HG03045 (cell line): ENCODE measurements at regions not wholly inside any gene's neighbourhood (a gene's known extent, or its start where the extent isn't known, plus 50 kb on each side); places are given as distances from the start of the nearest gene placed in this dataset.
"Not testable (repeated sequence)": the region's sequence is repeated elsewhere in the genome, so short reads cannot be mapped to it uniquely, and the experiment has no call there.

Experiments
- ATAC-seq: cut with Tn5 transposase; IDR thresholded peaks from one replicate; pipeline ENCODE4 v1.9.1; 2021; ENCODE audit warnings: mild to moderate bottlenecking, moderate library complexity; ENCODE audit not compliant: unreplicated experiment

DNA sequence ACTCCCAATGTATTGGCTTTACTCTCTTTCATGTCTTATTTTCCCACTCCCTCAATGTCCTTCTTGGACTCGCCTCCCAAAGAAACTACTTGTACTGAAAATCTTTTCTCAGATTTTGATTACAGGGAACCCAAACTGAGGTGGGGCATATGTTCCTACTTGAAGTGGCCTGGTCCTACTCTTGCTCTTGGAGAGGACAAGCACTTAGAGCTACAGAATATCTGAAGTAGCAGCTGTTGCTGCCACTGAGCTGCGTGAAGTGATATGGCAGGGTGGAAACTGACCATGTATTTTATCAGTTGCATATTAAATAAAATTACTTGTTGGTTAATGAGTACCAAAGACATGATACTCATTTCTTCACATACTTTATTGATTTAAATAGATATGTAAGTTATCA, 129.5 kb downstream of the TSEN15 start:
- ATAC-seq: no peak

DNA sequence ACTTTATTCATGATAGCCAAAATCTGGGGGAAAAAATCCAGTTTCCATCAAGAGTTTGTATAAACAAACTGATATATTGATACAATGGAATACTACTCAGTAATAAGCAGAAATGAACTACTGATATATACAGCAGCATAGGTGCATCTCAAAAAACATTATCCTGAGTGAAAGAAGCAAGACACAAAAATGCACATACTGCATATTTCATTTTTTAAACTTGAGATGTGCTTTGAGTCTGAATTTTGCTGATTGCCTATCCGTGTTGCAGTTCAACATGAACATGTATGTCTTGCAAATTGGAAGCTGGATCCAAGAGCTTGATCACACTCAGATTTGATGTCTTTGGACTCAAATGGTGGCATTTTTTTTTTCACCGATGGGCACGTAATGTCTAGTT, 132.4 kb downstream of the TSEN15 start:
- no peak for ATAC-seq

DNA sequence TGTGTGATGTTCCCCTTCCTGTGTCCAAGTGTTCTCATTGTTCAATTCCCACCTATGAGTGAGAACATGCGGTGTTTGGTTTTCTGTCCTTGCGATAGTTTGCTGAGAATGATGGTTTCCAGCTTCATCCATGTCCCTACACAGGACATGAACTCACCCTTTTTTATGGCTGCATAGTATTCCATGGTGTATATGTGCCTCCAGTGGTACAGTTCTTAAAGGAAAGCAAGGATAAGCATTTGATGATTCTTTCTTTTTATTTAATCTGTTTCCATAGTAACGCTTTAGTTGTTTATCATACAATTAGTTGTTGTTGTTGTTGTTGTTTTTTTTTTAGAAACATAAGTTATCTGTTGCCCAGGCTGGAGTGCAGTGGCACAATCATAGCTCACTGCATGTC, 133.1 kb downstream of the TSEN15 start:
- ATAC-seq: not testable (repeated sequence)

DNA sequence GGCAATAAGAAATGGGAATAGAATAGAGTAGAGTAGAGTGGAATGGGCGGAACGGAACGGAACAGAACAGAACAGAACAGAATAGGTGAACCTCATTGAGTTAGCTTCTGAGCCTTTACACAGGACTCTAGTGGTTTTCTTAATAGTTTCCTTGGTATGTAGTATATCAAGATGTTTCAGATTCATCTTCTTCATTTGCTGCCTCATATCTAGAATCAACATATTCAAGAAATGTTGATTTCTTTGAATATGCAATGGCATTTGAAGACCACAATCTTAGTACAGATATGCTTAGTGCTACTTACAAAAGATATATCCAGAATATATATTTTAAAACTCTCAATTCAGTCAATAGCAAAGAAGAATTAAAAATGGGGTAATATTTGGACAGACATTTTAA, 133.8 kb downstream of the TSEN15 start:
- no peak for ATAC-seq

DNA sequence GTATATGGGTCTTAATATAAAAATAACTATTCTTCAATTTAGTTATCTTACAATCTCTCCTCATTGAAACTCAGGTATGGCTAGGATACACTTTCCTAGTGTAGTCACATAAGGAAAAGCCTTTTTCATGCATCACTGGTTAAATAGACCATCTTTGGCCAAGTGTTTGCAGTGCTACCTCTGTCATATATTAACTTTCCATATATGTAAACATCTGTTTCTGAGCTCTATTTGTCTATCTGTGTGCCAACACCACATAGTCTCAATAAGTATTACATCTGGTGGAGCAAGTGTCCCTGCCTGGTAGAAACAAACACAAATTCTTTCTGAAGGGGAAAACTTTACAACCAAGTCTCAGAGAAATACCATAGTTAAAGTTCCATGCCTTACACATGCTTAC, 134.6 kb downstream of the TSEN15 start:
- ATAC-seq: no peak

DNA sequence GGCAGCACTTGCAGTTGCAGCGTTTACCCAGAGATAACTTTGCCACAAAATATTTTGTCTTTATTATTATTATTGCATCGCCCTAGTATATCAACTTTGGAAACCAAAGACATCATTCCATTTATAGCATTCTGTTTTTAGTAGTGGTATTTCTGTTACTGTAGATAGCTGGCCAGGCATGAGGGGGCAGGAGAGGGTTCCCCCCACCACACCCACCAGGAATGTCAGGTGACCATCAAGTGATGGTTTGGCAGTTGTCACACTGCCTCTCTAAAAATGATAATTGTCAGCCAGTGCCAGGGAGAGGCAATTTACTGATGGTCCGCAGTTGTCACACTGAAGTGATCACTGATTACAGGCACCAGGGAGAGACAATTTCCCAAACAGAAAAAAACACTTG, 135.6 kb downstream of the TSEN15 start:
- no peak for ATAC-seq

DNA sequence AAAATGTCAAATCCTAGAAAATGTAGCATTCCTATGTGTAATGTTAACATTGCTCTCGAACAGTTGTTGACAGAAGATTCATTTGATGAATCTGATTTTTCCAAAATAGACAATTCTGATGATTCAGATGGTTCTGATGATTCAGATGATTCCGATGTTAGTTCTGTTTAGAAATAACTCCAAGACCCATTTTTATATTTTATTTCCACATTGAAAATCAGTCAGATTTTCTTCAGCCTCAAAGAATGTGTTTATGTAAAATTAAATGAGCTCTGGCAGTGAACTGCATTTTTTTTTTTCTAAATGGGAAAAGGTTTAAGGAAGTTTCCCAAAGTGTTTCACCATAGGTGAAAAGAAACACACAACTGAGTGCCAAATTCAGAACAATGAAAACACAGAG, 136.5 kb downstream of the TSEN15 start:
- ATAC-seq: no peak

DNA sequence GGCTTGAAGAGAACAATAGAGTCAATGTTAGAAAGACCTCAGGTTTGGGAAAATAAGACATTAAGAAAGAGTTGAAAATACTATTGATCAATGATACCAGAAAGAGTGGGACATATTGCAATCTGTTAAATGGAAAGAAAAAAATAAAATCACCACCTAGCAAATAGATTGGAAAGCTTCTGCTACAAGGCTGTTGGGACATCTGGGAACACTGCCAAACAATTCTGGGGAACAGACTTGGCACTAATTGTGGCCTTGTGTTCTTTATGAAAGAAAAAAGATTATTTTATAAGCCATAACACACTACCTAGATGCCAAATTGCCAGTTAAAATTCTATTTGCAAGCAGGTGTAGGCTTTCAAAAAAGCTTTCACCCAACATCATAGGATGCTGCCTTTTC, 137.8 kb downstream of the TSEN15 start:
- ATAC-seq: no peak

DNA sequence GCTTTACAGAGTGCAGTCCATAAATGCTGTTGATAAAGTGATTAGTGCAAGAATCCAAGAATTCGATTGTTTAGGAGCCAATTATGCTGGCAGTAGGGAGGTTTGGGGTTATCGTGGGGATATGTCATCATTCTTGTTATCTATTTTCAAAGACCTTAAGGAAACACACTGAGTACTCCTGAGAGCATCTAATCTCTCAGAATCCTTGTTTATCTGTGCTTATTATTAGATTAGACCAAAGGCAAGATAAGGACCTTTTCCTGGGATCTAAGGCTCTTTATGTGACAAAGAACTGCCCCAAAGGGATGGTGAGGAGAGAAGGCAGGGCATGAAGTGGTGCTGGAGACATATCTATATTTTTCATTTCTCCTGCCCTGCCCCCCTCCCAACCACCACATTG, 139.1 kb downstream of the TSEN15 start:
- no peak for ATAC-seq

DNA sequence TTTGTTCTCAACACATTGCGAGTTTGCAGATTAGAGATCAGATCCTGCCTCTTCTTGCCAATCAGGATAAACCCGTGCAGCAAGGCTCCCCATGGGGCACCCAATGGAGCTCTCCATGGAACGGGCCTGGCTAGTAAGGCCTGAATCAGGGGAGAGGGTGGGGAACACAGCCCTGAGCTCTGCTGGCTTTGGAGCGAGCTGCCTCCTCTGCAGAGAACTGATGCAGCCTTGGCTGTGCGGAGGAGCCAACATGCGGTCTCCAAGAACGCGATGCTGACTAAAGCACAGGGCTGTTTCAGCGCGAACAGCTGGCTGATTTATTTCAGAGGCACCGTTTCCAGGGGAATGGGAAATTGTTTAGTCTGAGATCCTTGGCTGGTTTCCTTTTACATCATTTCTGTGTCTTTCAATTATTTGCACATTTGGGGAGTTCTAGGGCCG, 139.7 kb downstream of the TSEN15 start:
- no peak for ATAC-seq

DNA sequence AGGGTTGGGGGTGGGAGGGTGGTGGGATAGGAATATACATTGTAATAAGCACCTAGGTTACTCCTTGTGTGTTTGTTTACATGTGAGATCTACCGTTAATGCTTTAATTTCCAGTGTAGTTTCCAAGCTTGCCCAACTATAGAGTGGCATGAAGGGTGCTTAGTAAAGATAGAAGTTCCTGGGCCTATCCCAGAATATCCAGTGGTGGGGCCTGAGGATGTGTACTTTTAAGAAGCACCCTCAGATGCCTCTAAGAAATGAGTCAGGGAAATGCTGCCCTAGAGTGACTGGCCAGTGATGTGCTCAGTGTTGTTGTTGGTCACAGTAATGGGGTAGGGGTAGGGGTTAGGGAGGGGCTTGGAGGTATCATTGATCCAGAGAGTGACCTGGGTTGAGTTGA, 141.3 kb downstream of the TSEN15 start:
- ATAC-seq: no peak

DNA sequence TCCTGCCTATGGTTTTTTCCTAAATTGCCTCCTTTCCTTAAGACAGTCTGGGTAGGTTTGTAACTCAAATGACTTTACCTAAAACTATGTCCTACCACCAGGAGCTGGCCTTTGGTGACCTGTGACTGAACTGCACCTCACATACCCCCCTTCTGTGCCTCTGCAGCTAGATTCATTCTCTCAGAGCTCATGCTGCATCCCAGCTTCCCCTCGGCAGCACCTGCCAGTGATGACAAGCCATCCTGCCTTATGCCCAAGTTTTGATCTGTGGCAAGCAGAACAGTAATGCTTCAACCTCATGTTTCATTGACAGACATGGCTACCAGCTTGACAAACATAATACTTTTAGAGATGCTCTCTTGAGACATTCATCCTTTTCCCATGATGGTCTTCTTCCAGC, 141.9 kb downstream of the TSEN15 start:
- ATAC-seq: no peak

DNA sequence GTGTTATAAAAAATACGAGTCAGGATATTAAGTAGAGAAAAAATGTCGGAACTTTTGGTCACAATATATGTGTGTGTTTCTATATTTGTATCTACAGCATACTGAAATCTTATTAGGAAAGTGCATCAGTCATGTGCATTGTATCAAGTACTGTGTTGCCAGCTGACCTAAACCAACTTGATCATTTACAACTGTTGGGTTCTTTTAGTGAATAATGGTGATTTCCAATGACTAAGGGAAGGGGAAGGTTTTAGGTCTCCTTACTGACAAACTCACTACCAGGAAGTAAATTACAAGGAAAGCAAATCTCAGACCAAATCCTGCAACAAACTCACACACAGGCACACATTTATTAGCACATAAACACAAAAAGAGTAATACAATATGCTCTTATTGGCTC, 142.7 kb downstream of the TSEN15 start:
- ATAC-seq: no peak

DNA sequence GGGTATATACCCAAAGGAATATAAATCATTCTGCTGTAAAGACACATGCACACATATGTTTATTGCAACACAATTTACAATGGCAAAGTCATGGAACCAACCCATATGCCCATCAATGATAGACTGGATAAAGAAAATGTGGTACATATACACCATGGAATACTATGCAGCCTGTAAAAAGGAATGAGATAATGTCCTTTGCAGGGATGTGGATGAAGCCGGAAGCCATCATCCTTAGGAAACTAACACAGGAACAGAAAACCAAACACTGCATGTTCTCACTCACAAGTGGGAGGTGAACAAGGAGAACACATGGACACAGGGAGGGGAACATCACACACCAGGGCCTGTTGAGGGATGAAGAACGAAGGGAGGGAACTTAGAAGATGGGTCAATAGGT, 144.2 kb downstream of the TSEN15 start:
- ATAC-seq: not testable (repeated sequence)

DNA sequence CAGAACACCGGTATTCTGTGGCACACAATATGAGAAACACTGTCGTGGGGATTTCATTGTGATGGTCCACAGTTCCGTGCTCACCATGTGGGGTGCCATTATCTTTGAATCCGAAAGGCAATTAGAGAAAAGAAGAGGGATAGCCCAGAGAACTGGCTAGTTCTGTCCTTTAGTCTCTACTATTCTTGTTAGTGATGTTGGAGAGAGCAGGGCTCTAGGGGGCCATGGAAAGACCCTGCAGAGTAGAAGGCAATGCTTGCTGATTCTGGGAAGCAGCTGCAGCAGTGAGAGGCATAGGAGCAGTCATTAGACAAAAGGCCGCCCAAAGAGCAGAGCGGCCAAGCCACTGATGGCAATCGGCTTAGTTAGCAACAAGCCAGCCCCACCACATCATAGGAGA, 146.3 kb downstream of the TSEN15 start:
- ATAC-seq: no peak

DNA sequence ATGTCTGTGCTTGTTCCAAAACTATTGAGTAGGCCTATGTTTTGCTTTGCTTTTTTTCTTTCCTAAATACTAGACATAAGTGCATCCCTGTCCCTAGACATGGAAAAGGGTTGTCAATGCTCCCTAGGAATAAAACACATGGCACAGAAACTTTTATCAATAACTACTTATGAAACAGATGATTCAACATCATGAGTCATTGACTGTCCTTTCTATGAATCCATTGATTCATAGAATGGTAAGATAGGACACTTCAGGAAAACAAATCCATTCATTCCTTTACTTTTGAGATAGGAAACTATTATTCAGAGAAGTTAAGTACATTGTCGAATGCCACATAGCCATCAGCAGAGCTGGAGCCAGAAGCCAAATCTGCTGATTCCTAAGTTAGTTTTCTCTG, 147.5 kb downstream of the TSEN15 start:
- no peak for ATAC-seq

DNA sequence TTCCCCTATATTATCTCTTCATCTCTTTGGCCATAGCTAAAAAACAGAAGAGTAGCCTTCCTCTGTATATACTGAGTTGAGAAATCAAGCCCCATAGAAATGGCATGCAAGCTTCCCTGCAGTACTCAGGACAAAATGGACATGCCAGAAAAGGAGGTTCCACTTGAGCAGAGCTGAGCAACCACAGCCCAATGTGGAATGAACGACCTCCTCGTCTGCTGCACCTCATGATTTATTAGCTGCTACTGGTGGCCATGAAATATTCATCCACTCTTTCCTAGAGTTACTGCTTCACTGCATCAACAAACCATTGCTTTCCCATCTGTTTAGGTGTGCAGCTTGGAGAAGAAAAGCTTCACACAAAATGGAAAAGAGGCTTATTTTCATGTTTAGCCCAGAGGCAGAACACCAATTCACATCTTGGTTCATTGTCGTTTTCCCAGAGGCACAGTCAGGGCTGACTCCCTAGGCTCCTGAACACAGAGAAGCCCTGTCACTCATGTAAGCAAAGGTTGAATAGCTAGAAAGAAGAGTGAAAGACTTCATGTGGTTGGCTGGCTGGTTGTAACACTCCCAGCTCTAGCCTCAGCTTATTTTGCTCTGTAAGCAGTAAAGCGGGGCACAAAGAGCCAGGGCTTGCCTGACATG, 148.0 kb downstream of the TSEN15 start:
- no peak for ATAC-seq

DNA sequence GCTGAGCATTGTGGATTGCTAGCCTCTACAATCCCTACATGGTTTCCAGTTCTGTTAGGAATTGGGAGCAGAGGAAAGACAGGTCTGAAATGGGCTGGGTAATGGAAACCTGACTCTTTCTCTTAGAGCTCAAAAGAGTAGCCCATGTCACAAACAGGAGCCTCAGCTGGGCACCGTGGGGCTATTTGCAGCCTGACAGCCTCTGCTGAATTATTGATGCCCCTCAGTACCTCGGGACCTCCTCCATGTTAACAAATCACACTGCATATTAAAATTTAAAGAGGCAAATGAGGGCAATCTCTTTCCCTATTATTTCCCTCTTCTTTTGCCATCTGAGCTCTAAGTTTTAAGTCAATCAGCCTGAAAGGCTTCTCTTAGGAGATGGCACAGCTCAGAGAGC, 157.1 kb downstream of the TSEN15 start:
- ATAC-seq: no peak

DNA sequence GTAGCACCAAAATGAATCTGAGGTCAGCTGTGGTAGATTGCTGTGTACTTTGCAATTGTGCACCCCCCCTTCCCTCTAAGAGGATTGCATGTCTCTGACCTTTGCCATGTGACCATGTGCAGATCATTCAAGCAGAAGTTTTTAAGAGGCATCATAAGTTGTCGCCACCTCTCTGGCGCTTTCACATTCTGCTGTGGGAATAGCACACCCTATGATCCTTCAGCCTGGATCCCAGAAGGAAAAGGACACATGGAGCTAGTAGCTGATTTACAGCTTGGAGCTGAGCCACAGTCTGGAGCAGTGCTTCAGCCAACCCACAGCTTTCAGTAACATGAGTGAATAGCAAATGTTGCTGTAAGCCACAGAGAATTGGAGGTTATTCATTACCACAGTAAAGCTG, 158.5 kb downstream of the TSEN15 start:
- no peak for ATAC-seq

DNA sequence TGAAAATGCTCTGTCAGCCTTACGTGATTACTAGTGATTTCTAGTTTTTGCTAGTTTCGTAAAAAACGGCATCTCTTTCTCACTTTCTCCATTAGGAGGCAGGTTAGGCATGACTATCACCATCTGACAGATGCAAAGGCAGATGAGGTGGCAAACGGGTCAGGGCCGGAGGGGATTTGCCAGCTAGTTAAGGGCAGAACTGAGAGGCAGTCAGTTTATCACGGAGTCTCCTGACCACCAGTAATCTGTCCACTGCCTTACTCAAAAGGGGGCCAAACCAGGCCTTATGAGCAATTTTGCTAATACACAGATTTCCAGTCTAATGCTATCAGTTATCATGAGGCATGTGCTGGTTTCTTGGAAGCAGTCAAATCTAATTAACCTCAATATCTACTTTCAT, 159.3 kb downstream of the TSEN15 start:
- ATAC-seq: no peak

DNA sequence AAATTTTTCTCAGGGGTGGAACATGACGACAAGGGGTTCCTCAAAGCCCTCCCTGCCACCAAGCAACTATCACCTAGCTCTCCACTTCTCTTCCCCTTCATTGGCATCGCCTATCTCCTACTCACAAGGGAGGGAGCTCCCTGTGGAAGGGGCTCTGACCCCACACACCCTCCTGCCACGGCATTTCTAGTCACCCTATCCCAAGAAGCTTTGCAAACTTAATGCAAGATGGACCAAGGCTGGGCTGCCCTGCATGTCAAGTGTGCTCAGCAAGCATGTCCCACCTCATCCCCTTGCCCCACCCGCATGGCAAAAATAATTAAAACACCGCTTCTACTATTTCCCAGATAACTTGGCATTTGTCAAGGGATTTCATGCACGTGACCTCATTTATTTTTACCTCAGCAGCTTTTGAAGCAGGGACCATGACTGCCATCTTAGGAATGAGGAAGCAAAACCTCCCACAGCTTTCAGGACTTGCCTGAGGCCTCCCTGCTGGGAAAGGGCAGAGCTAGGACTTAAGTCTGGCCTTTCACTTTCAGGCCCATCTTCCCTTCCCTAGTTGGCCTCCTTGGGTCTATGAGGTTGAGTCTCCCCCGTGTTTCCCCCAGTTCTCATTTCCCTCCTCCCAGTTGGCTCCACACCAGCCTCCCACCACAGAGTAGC, 161.3 kb downstream of the TSEN15 start:
- ATAC-seq: no peak

DNA sequence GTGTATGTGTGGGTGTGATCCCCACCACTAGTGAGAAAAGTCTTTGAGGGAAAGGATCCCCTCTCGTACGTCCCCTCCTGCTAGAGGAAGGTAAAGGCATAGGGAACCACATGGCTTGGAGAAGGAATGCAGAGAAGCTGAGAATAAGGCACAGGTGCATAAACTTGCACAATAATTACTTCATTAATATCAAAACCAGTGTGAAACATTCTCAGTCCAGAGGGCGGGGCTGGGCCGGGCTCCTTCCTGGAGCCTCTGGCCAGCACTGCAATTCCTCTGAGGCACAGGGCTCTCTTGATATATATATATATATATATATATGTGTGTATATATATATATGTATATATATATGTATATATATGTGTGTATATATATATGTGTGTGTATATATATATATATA, 162.6 kb downstream of the TSEN15 start:
- ATAC-seq: no peak
